SH-SY5Y (cell line): ENCODE measurements at regions not wholly inside any gene's neighbourhood (a gene's known extent, or its start where the extent isn't known, plus 50 kb on each side); places are given as distances from the start of the nearest gene placed in this dataset.

Experiments
- GATA2 ChIP-seq: IDR thresholded peaks from 2 replicates; pipeline ENCODE4 v1.6.1; 2011; ENCODE audit warnings: mild to moderate bottlenecking, low read depth, low read length
- GATA3 ChIP-seq: IDR thresholded peaks from 2 replicates; pipeline ENCODE4 v1.6.1; 2011; ENCODE audit warnings: low read depth, mild to moderate bottlenecking, low read length, moderate library complexity

DNA sequence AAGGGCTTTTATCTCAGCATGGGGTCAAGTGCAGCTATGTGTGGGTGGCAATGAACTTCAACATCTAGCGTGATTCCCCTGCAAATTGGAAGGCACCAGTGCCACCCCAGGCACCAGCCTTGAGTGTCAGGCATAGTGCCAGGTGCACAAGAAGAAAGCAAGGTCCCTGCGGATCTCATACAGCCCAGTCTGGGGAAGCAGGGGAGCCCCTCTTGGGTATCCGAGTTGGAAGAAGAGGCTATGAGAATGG is 269.0 kb downstream of the RPS24 start:
- TF ChIP-seq GATA3 = no peak
- no peak for TF ChIP-seq GATA2
